AG04449 (cell line): ENCODE measurements at regions not wholly inside any gene's neighbourhood (a gene's known extent, or its start where the extent isn't known, plus 50 kb on each side); places are given as distances from the start of the nearest gene placed in this dataset.

Experiments
- CTCF ChIA-PET: fragments of 350-600 bp; formaldehyde crosslinking; extraction: SDS; loops from one replicate; lab custom pipeline; 2021; ENCODE audit warnings: antibody characterized with exemption; lab: Yijun Ruan, JAX
- POLR2A ChIA-PET: fragments of 400-600, 350-600 bp; formaldehyde crosslinking; extraction: SDS; loops from one replicate; lab custom pipeline; 2020; ENCODE audit warnings: antibody characterized with exemption, inconsistent platforms; lab: Yijun Ruan, JAX
- DNase-seq: peaks from one replicate; pipeline ENCODE4 v3.0.0-alpha.2; 2010; ENCODE audit warnings: low read depth, low spot score
- H3K4me3 ChIP-seq: 2 replicates; pipeline ENCODE4 v1.5.1; 2011; ENCODE audit warnings: low read depth, mild to moderate bottlenecking, control low read depth, low read length
- TF ChIP-seq, protein P1 (sequence below): IDR thresholded peaks from one replicate; pipeline ENCODE4 v1.5.1; 2011; ENCODE audit warnings: mild to moderate bottlenecking, moderate library complexity, low read length, control low read depth, inconsistent platforms; ENCODE audit not compliant: insufficient read depth; ENCODE audit errors: missing control alignments

GRCh38 chr13:99691552-99691951 lies 190.3 kb downstream of the TM9SF2 start:
- CTCF ChIA-PET: no interaction called here

GRCh38 chr13:99690426-99691174 lies 189.3 kb downstream of the TM9SF2 start:
- DNase-seq: no peak
- ChIA-PET CTCF (no interaction called here), POLR2A (no interaction called here)
- TF ChIP-seq, protein P1, sequence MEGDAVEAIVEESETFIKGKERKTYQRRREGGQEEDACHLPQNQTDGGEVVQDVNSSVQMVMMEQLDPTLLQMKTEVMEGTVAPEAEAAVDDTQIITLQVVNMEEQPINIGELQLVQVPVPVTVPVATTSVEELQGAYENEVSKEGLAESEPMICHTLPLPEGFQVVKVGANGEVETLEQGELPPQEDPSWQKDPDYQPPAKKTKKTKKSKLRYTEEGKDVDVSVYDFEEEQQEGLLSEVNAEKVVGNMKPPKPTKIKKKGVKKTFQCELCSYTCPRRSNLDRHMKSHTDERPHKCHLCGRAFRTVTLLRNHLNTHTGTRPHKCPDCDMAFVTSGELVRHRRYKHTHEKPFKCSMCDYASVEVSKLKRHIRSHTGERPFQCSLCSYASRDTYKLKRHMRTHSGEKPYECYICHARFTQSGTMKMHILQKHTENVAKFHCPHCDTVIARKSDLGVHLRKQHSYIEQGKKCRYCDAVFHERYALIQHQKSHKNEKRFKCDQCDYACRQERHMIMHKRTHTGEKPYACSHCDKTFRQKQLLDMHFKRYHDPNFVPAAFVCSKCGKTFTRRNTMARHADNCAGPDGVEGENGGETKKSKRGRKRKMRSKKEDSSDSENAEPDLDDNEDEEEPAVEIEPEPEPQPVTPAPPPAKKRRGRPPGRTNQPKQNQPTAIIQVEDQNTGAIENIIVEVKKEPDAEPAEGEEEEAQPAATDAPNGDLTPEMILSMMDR: no peak
- H3K4me3 ChIP-seq: no peak overlapping the region

More at GRCh38 chr13:99691552-99691951, 190.3 kb downstream of the TM9SF2 start:
- DNase-seq: no peak
- H3K4me3 ChIP-seq: no peak overlapping the region
- POLR2A ChIA-PET: no interaction called here
- TF ChIP-seq, protein P1: no peak

GRCh38 chr13:99689955-99690354 lies 188.7 kb downstream of the TM9SF2 start:
- TF ChIP-seq, protein P1: no peak
- no peak for DNase-seq
- ChIA-PET CTCF (no interaction called here), POLR2A (no interaction called here)
- H3K4me3 ChIP-seq: no peak overlapping the region

GRCh38 chr13:99688776-99689175 lies 187.5 kb downstream of the TM9SF2 start:
- CTCF ChIA-PET: interaction anchor here (1.5 kb wide), 1 partner anchor 252 kb away, joined by 3 read pairs; no protein-coding TSS in a partner anchor
- no peak overlapping the region for H3K4me3 ChIP-seq
- POLR2A ChIA-PET: no interaction called here
- DNase-seq: no peak
- TF ChIP-seq, protein P1: no peak

- no peak for DNase-seq
- ChIA-PET POLR2A (no interaction called here), CTCF (interaction anchor here (1.5 kb wide), 1 partner anchor 251 kb away, joined by 3 read pairs; no protein-coding TSS in a partner anchor)
- no peak overlapping the region for H3K4me3 ChIP-seq
- TF ChIP-seq, protein P1: no peak
These were observed 186.6 kb downstream of the TM9SF2 start for GRCh38 chr13:99687723-99688397.

DNA sequence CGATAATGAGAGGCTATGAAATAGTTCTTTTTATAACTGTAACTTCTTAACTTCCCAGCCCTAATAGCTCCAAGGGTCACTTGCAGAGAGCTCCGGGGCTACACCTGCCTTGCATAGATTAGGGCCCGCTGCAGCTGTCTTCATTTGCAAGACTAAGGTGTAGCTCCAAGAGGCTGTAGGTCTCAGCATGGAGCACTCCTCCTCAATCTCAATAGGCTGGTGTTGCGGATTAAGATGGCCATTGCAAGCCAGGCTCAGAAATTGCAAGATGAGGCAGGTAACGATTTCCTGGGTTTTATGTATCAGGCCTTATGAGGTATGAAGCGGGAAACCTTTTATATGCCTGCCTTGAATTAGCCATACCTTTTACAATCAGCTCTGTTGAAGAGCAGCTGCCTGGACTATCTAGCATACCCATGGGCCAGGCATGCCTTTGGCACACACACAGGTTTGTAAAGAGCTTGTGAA lies 185.7 kb downstream of the TM9SF2 start:
- TF ChIP-seq, protein P1: no peak
- no peak for DNase-seq
- no peak overlapping the region for H3K4me3 ChIP-seq
- ChIA-PET POLR2A (no interaction called here), CTCF (no interaction called here)
